HG02981 (cell line): ENCODE measurements at regions not wholly inside any gene's neighbourhood (a gene's known extent, or its start where the extent isn't known, plus 50 kb on each side); places are given as distances from the start of the nearest gene placed in this dataset.

Source experiments
- ATAC-seq: cut with Tn5 transposase; IDR thresholded peaks from one replicate; pipeline ENCODE4 v1.9.1; 2021; ENCODE audit warnings: mild to moderate bottlenecking, moderate library complexity; ENCODE audit not compliant: unreplicated experiment

GRCh38 chr6:170022827-170023619, 267.9 kb downstream of the DLL1 start:
- no peak for ATAC-seq

- no peak for ATAC-seq
Observed at GRCh38 chr6:170022291-170022722, 268.6 kb downstream of the DLL1 start.

- ATAC-seq: no peak
Observed at GRCh38 chr6:170021579-170021978, 269.3 kb downstream of the DLL1 start.

GRCh38 chr6:170019818-170020583, 268.6 kb downstream of the ERMARD start:
- no peak for ATAC-seq

- ATAC-seq: no peak
Observed at GRCh38 chr6:170018936-170019817, 267.8 kb downstream of the ERMARD start.

GRCh38 chr6:170018422-170018935, 267.1 kb downstream of the ERMARD start:
- ATAC-seq: no peak

GRCh38 chr6:170017603-170018320, 266.3 kb downstream of the ERMARD start:
- ATAC-seq: no peak

GRCh38 chr6:170013815-170014214, 262.4 kb downstream of the ERMARD start:
- no peak for ATAC-seq

- no peak for ATAC-seq
Observed at GRCh38 chr6:170012037-170012330, 260.6 kb downstream of the ERMARD start.

- ATAC-seq: no peak
Observed at GRCh38 chr6:170011204-170012036, 260.0 kb downstream of the ERMARD start.

- ATAC-seq: no peak
Observed at GRCh38 chr6:170010665-170011203, 259.3 kb downstream of the ERMARD start.

- no peak for ATAC-seq
Observed at GRCh38 chr6:170008294-170008785, 256.9 kb downstream of the ERMARD start.

GRCh38 chr6:170007468-170008293, 256.3 kb downstream of the ERMARD start:
- no peak for ATAC-seq

- ATAC-seq: no peak
Observed at GRCh38 chr6:170006900-170007467, 255.6 kb downstream of the ERMARD start.

- no peak for ATAC-seq
Observed at GRCh38 chr6:170006071-170006899, 254.9 kb downstream of the ERMARD start.

GRCh38 chr6:170005665-170006064, 254.2 kb downstream of the ERMARD start:
- no peak for ATAC-seq

- no peak for ATAC-seq
Observed at GRCh38 chr6:170004585-170005210, 253.3 kb downstream of the ERMARD start.
